CD4-positive, alpha-beta T cell treated with Interleukin-21 for 1 hour (primary cell): ENCODE measurements at regions not wholly inside any gene's neighbourhood (a gene's known extent, or its start where the extent isn't known, plus 50 kb on each side); places are given as distances from the start of the nearest gene placed in this dataset.

ENCODE experiments used
- DNase-seq: peaks from one replicate; pipeline ENCODE4 v3.0.0-alpha.2; 2020

- no peak for DNase-seq
These were observed 311.9 kb downstream of the BCL11B start for GRCh38 chr14:98959958-98960616.

GRCh38 chr14:98960617-98961013 is 311.4 kb downstream of the BCL11B start:
- DNase-seq: no peak

- no peak for DNase-seq
These were observed 310.8 kb downstream of the BCL11B start for GRCh38 chr14:98961191-98961590.

GRCh38 chr14:98962118-98962517 is 309.9 kb downstream of the BCL11B start:
- no peak for DNase-seq

GRCh38 chr14:98963610-98964009 is 308.4 kb downstream of the BCL11B start:
- no peak for DNase-seq

GRCh38 chr14:98964171-98964570 is 307.8 kb downstream of the BCL11B start:
- DNase-seq: no peak

- no peak for DNase-seq
These were observed 306.9 kb downstream of the BCL11B start for GRCh38 chr14:98965076-98965475.

GRCh38 chr14:98966016-98966415 is 306.0 kb downstream of the BCL11B start:
- DNase-seq: no peak

GRCh38 chr14:98966475-98967162 is 305.4 kb downstream of the BCL11B start:
- DNase-seq: no peak

GRCh38 chr14:98974113-98974512 is 297.9 kb downstream of the BCL11B start:
- no peak for DNase-seq

- no peak for DNase-seq
These were observed 295.7 kb downstream of the BCL11B start for GRCh38 chr14:98976271-98976670.

- DNase-seq: no peak
These were observed 294.5 kb downstream of the BCL11B start for GRCh38 chr14:98977451-98977850.

GRCh38 chr14:98982986-98983385 is 289.0 kb downstream of the BCL11B start:
- no peak for DNase-seq

- DNase-seq: no peak
These were observed 287.8 kb downstream of the BCL11B start for GRCh38 chr14:98984027-98984718.

GRCh38 chr14:98984719-98985041 is 287.3 kb downstream of the BCL11B start:
- DNase-seq: peak; percentile 86

- DNase-seq: no peak
These were observed 278.2 kb downstream of the BCL11B start for GRCh38 chr14:98993818-98994217.

GRCh38 chr14:98994561-98994960 is 277.4 kb downstream of the BCL11B start:
- peak; percentile 12 for DNase-seq

- DNase-seq: no peak
These were observed 274.3 kb downstream of the BCL11B start for GRCh38 chr14:98997526-98998205.

GRCh38 chr14:98999345-98999744 is 272.7 kb downstream of the BCL11B start:
- no peak for DNase-seq

- no peak for DNase-seq
These were observed 272.1 kb downstream of the BCL11B start for GRCh38 chr14:98999901-99000300.

GRCh38 chr14:99001241-99001640 is 270.8 kb downstream of the BCL11B start:
- no peak for DNase-seq

GRCh38 chr14:99003646-99004045 is 268.4 kb downstream of the BCL11B start:
- DNase-seq: no peak

- DNase-seq: no peak
These were observed 267.9 kb downstream of the BCL11B start for GRCh38 chr14:99004112-99004511.

- DNase-seq: no peak
These were observed 265.7 kb downstream of the BCL11B start for GRCh38 chr14:99006276-99006675.
